ENCODE measurements at regions not wholly inside any gene's neighbourhood (a gene's known extent, or its start where the extent isn't known, plus 50 kb on each side); places are given as distances from the start of the nearest gene placed in this dataset.

- TF ChIP-seq POLR2A (IDR thresholded peaks at IDR 0.05), result no peak
- peak in 1 of 4 experiments; percentile 11 for TF ChIP-seq CTCF (IDR thresholded peaks at IDR 0.05)
Observed at GRCh38 chr18:28961669-28962228, 784.8 kb upstream of the CDH2 start.

All from uterus (tissue), 2 donors.